Glomerular visceral epithelial cell (primary cell): ENCODE measurements at regions not wholly inside any gene's neighbourhood (a gene's known extent, or its start where the extent isn't known, plus 50 kb on each side); places are given as distances from the start of the nearest gene placed in this dataset.
"Not testable (repeated sequence)": the region's sequence is repeated elsewhere in the genome, so short reads cannot be mapped to it uniquely, and the experiment has no call there.

Experiments used
- DNase-seq: peaks from one replicate; pipeline ENCODE4 v3.0.0-alpha.2; 2016; ENCODE audit errors: extremely low spot score

- no peak for DNase-seq
Observed at GRCh38 chr10:62934258-62934657, 118.1 kb upstream of the EGR2 start.

DNA sequence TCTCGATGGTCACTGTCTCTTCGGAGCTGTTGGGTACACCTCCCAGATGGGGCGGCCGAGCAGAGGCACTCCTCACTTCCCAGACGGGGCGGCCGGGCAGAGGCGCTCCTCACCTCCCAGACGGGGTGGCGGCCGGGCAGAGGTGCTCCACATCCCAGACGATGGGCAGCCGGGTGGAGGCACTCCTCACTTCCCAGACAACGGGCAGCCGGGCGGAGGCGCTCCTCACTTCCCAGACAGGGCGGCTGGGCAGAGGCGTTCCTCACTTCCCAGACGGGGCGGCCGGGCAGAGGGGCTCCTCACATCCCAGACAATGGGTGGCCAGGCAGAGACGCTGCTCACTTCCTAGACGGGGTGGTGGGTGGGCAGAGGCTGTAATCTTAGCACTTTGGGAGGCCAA lies 112.6 kb upstream of the EGR2 start:
- DNase-seq: not testable (repeated sequence)

DNA sequence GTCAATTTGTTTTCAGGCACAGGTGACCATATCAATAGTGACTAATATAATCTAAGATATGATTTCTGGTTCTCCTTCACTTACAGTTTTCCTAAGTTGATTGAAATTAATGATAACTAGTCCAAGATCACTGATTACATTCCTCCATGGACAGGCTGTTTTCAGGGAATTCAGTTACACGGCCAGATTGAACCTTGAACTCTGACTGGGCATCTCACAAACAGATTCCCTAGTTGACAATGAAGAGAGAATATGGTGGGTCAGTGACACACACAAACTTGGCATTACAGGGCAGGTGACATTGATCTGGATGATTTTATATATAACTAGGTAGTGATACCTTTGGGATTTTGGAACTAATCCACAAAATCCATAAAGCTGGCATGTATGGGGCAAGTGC lies 110.2 kb upstream of the EGR2 start:
- DNase-seq: no peak

DNA sequence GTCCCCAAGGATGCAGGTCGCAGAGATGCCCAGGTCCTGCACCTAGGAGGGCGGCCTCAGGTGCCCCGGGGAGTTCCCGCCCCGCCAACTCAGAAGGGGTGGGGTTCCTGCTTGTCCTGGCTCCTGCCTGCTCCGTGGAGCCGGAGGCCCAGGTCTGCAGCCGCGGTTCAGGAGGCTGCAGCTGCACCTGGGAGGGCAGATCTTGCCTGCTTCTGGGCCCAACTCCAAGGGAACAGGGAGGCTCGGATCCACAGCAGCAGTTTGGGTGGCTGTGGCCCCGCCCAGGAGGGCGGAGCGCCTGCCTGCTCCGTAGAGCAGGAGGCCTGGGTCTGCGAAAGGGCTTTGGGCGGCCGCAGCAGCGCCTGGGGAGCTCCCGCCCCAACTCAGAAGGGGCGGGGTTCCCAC lies 108.2 kb upstream of the EGR2 start:
- DNase-seq: no peak

DNA sequence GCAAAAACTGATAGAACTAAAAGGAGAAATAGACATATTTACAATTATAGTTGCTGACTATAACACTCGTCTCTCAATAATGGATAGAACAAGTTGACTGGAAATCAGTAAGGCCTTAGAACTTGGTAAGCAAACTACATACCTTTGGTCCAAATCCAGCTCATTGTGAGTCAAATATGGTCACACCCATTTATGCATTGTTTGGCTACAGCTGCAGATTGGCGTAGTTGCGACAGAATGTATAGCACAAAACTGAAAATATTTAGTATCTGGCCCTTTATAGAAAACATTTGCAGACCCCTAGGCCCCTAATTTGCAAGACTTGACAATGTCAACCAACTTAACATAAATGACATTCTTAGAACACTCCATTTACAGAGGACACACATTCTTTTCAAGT lies 103.6 kb upstream of the EGR2 start:
- no peak for DNase-seq

DNA sequence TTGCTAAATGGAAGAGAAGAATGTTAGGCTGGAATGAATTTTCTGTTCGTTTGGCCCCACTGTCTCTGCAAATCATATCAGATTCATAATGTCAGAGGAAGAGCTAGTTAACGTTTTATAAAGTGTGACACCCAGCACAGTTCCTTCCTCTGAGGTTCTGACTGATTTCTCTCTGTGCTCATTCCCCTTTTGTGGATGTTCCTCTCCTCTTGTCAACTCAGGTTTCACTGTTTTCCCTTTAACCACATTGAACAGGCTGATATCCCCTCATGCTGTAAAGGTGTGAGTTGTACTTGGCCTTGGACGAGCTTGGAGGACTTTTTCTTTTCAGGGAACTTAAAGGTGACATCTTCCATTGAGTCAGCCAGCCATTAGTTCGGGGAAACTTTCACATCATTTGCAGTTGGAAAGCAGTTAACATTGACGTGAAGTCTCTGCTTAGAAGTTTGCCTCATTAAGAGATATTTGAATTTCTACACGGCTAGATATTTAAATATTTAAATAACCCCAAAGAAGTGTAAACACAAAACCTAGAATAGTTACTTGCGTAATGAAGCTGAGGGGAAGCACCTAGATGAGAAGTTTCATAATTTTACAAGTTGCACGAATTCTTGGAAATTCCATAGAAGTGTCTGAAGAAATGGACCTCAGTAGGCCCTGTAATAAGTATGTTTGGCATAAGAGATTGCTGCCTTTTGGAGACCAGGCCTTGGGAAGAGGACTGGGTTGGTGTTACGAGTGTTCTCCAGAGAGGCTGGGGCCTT lies 101.5 kb upstream of the EGR2 start:
- DNase-seq: no peak

- DNase-seq: peak; percentile 44
Observed at GRCh38 chr10:62916141-62916603, 100.0 kb upstream of the EGR2 start.

- DNase-seq: no peak
Observed at GRCh38 chr10:62915158-62915557, 99.0 kb upstream of the EGR2 start.

DNA sequence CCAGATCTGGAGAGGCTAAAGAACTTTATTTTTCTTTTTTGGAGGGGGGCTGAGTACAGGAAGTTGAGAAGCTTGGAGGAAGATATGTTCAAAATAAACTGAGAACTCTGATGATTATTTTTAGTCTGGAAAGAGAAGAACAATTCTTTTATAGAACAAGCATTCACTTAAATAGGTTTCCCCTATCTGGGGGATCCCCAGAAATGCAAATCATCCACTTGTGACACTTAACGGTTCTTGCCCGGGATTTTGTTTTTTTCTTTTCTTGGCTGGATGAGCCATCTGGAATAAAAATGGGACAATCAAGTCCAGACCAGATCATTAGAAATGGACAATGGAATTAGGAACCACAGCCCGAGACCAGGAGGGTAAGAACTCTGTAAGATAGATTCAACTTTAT lies 95.9 kb upstream of the EGR2 start:
- no peak for DNase-seq

- DNase-seq: no peak
Observed at GRCh38 chr10:62911210-62911963, 95.2 kb upstream of the EGR2 start.

DNA sequence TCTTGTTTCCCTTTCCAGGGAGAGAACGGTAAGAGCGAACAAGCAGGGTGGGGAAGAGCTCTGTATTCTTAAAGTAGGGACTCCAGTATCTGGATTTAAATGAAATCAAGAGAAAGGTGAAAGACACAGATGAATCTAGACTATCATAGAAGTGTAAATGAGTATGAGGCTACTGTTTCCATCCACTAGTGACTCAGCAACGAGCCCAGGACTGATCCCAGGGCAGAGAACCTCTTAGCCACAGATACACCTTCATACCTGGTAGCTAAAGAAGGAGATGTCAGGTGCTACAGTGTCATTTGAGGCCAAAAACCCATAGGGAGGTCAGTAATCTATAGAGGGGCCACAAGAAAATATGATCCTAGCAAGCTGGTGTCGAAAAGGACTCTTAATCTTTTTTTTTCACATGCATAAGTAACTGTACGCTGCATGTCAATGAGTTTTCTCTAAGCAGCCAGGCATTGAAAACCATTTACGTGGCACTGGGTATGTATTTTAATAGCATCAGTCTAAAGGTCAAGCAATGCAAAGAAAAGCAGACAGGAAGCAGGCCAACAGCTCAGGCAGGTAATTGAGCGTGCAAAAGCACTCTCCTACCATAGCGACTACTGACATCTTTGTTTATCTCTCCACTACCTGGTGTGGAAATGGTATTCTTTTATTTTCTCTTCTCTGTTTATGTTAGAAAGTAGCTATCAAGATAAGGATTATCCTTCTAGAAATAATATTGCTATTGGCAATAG lies 91.5 kb upstream of the EGR2 start:
- DNase-seq: no peak

GRCh38 chr10:62904281-62904875 lies 88.2 kb upstream of the EGR2 start:
- no peak for DNase-seq

DNA sequence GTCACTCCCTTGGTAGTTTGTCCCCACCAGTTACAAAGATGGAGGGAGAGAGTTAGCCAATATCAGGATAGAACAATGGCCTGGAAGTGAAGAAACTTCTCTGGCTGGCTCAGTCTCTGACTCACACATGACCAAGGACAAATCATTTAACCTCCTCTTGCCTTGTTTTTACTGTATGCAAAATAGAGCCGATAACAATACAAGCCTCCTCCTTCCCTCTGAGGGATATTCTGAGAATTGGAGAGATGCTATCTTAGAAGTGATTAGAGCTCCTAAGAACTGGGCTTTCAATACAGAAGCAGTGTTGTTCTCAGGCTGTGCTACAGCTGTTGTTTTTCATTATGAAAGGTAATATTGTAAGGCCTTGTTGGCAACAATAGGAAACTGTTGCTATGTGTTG lies 87.7 kb upstream of the EGR2 start:
- DNase-seq: no peak

- DNase-seq: no peak
Observed at GRCh38 chr10:62900829-62901571, 84.8 kb upstream of the EGR2 start.

DNA sequence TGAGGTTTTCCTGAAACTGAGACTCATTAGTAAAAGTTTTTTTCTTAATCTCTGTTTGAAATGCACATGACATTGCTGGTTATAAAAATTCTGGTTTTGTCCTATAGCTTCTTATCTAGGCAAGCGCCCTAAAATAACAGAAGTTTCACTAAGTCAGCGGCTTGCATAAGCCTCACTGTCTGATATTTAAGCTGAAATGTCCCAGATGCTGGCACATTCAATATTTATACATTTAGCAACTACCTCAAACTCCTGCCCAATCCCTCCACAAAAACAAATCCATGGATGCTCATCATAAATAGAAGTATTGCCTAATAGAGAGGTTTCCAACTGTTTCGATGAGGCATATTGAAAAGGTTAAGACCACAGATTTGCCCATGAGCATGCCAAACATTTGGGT lies 83.1 kb upstream of the EGR2 start:
- DNase-seq: no peak

- no peak for DNase-seq
Observed at GRCh38 chr10:62895063-62895462, 78.9 kb upstream of the EGR2 start.

- no peak for DNase-seq
Observed at GRCh38 chr10:62894156-62894555, 78.0 kb upstream of the EGR2 start.

DNA sequence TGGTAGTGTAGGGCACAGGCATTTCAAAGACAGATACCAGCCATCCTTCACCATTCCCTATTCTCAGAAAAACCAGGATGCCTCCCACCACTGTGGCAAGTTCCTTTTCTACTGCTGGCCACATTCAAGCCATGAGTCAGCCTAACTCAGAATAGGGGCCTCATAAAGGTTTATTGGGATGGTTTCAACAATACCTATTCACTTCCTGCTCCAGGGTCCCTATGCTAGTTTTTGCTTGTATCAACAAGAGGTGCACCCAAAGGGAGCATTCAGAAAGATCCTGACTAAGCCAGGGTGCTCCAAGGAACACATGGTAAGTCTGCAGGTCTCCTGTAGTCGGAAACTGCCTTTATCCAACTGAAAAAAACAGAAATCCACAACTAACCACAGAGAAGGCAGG lies 76.9 kb upstream of the EGR2 start:
- no peak for DNase-seq

GRCh38 chr10:62890395-62890794 lies 74.2 kb upstream of the EGR2 start:
- DNase-seq: no peak

DNA sequence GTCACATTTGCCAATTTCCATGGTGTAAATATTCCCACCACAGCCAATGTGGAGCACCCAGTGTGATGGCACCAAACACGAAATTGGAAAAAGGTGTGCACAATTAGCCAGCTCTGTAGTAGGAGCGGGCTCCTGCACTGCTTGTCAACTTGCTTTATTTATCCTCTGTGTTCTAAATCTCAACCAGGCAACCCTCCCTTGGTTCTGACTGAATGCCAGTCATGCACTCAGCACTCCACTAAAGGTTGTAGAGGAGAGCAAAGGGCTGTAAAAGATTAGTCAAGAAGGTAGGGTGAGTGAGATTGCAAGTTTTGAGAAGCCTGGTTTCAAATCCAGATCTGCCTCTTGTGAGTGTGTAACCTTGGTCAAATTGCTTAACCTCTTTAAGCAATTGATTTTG lies 71.5 kb upstream of the EGR2 start:
- no peak for DNase-seq

DNA sequence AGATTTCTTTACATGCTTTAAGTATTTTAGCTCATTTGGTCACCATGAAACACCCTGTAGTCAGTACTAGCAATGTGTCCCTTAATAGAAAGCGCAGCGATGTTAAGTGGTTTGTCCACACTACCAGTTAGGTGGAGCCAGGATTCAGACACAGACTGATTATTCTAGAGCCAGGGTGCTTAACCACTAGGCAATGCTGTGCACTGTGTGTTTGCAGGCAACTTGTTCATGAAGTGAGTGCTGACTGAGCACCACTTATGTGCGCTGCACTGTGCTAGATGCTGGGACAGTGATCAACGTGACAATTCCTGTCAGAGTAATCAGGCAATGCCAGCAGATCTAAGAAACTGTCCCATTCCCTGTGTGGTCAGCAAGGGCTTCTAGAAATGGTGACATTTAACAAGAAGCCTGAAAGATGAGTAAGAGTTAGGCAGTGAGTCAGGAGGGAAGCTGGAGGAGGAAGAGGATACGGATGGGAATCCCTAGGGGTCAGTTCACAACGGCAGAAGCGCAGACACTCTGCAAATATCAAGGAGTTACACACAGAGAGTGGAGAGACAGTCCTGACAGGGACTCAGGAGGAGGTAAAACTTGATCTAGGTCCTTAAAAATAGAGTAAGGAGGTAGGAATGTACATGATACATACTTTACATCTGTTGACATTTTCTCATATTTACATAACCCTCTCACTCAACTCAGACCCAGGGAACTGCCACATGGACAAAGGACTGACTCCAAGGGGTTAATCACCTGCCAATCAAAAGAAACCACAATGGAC lies 69.7 kb upstream of the EGR2 start:
- peak; percentile 35 for DNase-seq
